Esophagus mucosa (tissue), 1 donor: ENCODE measurements at regions not wholly inside any gene's neighbourhood (a gene's known extent, or its start where the extent isn't known, plus 50 kb on each side); places are given as distances from the start of the nearest gene placed in this dataset.

Experiments used
- ATAC-seq: fragments of 200-7000 bp; cut with Tn5 transposase; one replicate; pipeline ENCODE4 v1.9.1; 2020
- donor health status: DM: yes; HTN: yes; CAD: no.

- no peak for ATAC-seq
Measured at GRCh38 chr13:31442571-31442970, 242.8 kb downstream of the B3GLCT start.

- ATAC-seq: no peak
Measured at GRCh38 chr13:31444266-31444856, 244.6 kb downstream of the B3GLCT start.

- no peak for ATAC-seq
Measured at GRCh38 chr13:31452525-31452924, 252.8 kb downstream of the B3GLCT start.

GRCh38 chr13:31455581-31455980, 255.8 kb downstream of the B3GLCT start:
- ATAC-seq: no peak

- no peak for ATAC-seq
Measured at GRCh38 chr13:31456056-31456455, 256.3 kb downstream of the B3GLCT start.

- ATAC-seq: no peak
Measured at GRCh38 chr13:31460061-31460460, 260.3 kb downstream of the B3GLCT start.

- no peak for ATAC-seq
Measured at GRCh38 chr13:31461923-31462322, 262.1 kb downstream of the B3GLCT start.

GRCh38 chr13:31462766-31463165, 263.0 kb downstream of the B3GLCT start:
- ATAC-seq: no peak

- no peak for ATAC-seq
Measured at GRCh38 chr13:31468114-31468902, 268.5 kb downstream of the B3GLCT start.

- ATAC-seq: no peak
Measured at GRCh38 chr13:31469377-31469776, 269.6 kb downstream of the B3GLCT start.

GRCh38 chr13:31476266-31476665, 263.1 kb upstream of the RXFP2 start:
- ATAC-seq: no peak

GRCh38 chr13:31476753-31477152, 262.6 kb upstream of the RXFP2 start:
- no peak for ATAC-seq

GRCh38 chr13:31477961-31478360, 261.4 kb upstream of the RXFP2 start:
- ATAC-seq: no peak

- no peak for ATAC-seq
Measured at GRCh38 chr13:31485183-31485582, 254.1 kb upstream of the RXFP2 start.

- no peak for ATAC-seq
Measured at GRCh38 chr13:31485651-31486051, 253.7 kb upstream of the RXFP2 start.

- ATAC-seq: no peak
Measured at GRCh38 chr13:31495336-31495735, 244.0 kb upstream of the RXFP2 start.

- ATAC-seq: no peak
Measured at GRCh38 chr13:31499274-31499673, 240.1 kb upstream of the RXFP2 start.

GRCh38 chr13:31503626-31504025, 235.7 kb upstream of the RXFP2 start:
- no peak for ATAC-seq

- ATAC-seq: no peak
Measured at GRCh38 chr13:31504918-31505317, 234.4 kb upstream of the RXFP2 start.

- ATAC-seq: no peak
Measured at GRCh38 chr13:31512331-31512730, 227.0 kb upstream of the RXFP2 start.

GRCh38 chr13:31514932-31515331, 224.4 kb upstream of the RXFP2 start:
- ATAC-seq: no peak

- ATAC-seq: no peak
Measured at GRCh38 chr13:31515427-31515826, 223.9 kb upstream of the RXFP2 start.

GRCh38 chr13:31517599-31517998, 221.7 kb upstream of the RXFP2 start:
- ATAC-seq: no peak

GRCh38 chr13:31518645-31519044, 220.7 kb upstream of the RXFP2 start:
- no peak for ATAC-seq

GRCh38 chr13:31521435-31521834, 217.9 kb upstream of the RXFP2 start:
- no peak for ATAC-seq
